ENCODE measurements at regions not wholly inside any gene's neighbourhood (a gene's known extent, or its start where the extent isn't known, plus 50 kb on each side); places are given as distances from the start of the nearest gene placed in this dataset.

GRCh38 chr2:103165836-103166235, 404.0 kb downstream of the TMEM182 start:
- TF ChIP-seq TCF12 (IDR thresholded peaks at IDR 0.05; ENCODE audit: low read depth) (no peak), USF1 (IDR thresholded peaks at IDR 0.05) (no peak), TEAD4 (IDR thresholded peaks at IDR 0.05) (no peak), CREB1 (IDR thresholded peaks at IDR 0.05; ENCODE audit: low read depth) (no peak), EP300 (IDR thresholded peaks at IDR 0.05; ENCODE audit: borderline replicate concordance) (no peak), TAF1 (IDR thresholded peaks at IDR 0.05; ENCODE audit: low read depth) (no peak), MAX (IDR thresholded peaks at IDR 0.05) (no peak), CEBPB (IDR thresholded peaks at IDR 0.05) (no peak), YY1 (IDR thresholded peaks at IDR 0.05; ENCODE audit: low read depth) (no peak), FOXM1 (IDR thresholded peaks at IDR 0.05; ENCODE audit: borderline replicate concordance, low read depth) (no peak)

All from Ishikawa (cell line).